ENCODE measurements at regions not wholly inside any gene's neighbourhood (a gene's known extent, or its start where the extent isn't known, plus 50 kb on each side); places are given as distances from the start of the nearest gene placed in this dataset.
"Not testable (repeated sequence)": the region's sequence is repeated elsewhere in the genome, so short reads cannot be mapped to it uniquely, and the experiment has no call there.

GRCh38 chr7:69311489-69311888 is 286.8 kb upstream of the AUTS2 start:
- Histone ChIP-seq H3K4me2 (ENCODE audit: insufficient read depth, low read length) (no peak overlapping the region), H3K4me1 (ENCODE audit: insufficient read depth, low read length) (no peaks in the 10 kb centered on the region), H3K9me3 (ENCODE audit: insufficient read depth, low read length, severe bottlenecking) (no peaks in the 10 kb centered on the region), H3K27ac (ENCODE audit: low read length) (no peak overlapping the region), H3K27me3 (ENCODE audit: insufficient read depth, low read length, poor library complexity) (no peaks in the 10 kb centered on the region), H3K79me2 (ENCODE audit: insufficient read depth, low read length) (no peaks in the 10 kb centered on the region), H4K20me1 (ENCODE audit: insufficient read depth, low read length) (no peaks in the 10 kb centered on the region), H3K36me3 (ENCODE audit: insufficient read depth, low read length) (no peaks in the 10 kb centered on the region), H3K4me3 (ENCODE audit: low read depth in 1 of 2, low read length in 2 of 2) (no peak overlapping the region), H3K9ac (ENCODE audit: low read depth, low read length) (no peak overlapping the region), H2AFZ (ENCODE audit: low read depth, low read length) (no peak overlapping the region)
- ATAC-seq (ENCODE audit: insufficient read depth, low read depth): no peak
- TF ChIP-seq CTCF (IDR thresholded peaks at IDR 0.05; ENCODE audit: borderline replicate concordance, extremely low read depth, low read length, poor library complexity, severe bottlenecking) (no peak), EZH2 (IDR thresholded peaks at IDR 0.05; ENCODE audit: borderline replicate concordance, low read depth, low read length, severe bottlenecking) (no peak)
- no peak for DNase-seq

- H3K4me1 ChIP-seq (ENCODE audit: insufficient read depth, low read length); DNase-seq; H3K9ac ChIP-seq (ENCODE audit: low read depth, low read length); H3K27ac ChIP-seq (ENCODE audit: low read length); ATAC-seq (ENCODE audit: insufficient read depth, low read depth); H3K4me3 ChIP-seq (ENCODE audit: low read depth in 1 of 2, low read length in 2 of 2); H3K79me2 ChIP-seq (ENCODE audit: insufficient read depth, low read length); H3K9me3 ChIP-seq (ENCODE audit: insufficient read depth, low read length, severe bottlenecking); H4K20me1 ChIP-seq (ENCODE audit: insufficient read depth, low read length); H3K27me3 ChIP-seq (ENCODE audit: insufficient read depth, low read length, poor library complexity); H3K36me3 ChIP-seq (ENCODE audit: insufficient read depth, low read length); H3K4me2 ChIP-seq (ENCODE audit: insufficient read depth, low read length); H2AFZ ChIP-seq (ENCODE audit: low read depth, low read length): not testable (repeated sequence)
Measured at GRCh38 chr7:69313852-69314251, 284.4 kb upstream of the AUTS2 start.

GRCh38 chr7:69318794-69319193 is 279.5 kb upstream of the AUTS2 start:
- Histone ChIP-seq H3K9me3 (ENCODE audit: insufficient read depth, low read length, severe bottlenecking) (no peaks in the 10 kb centered on the region), H3K36me3 (ENCODE audit: insufficient read depth, low read length) (no peaks in the 10 kb centered on the region), H3K4me1 (ENCODE audit: insufficient read depth, low read length) (no peaks in the 10 kb centered on the region), H2AFZ (ENCODE audit: low read depth, low read length) (no peak overlapping the region), H3K27ac (ENCODE audit: low read length) (no peak overlapping the region), H3K79me2 (ENCODE audit: insufficient read depth, low read length) (no peaks in the 10 kb centered on the region), H3K27me3 (ENCODE audit: insufficient read depth, low read length, poor library complexity) (no peaks in the 10 kb centered on the region), H3K9ac (ENCODE audit: low read depth, low read length) (no peak overlapping the region), H3K4me2 (ENCODE audit: insufficient read depth, low read length) (no peak overlapping the region), H3K4me3 (ENCODE audit: low read depth in 1 of 2, low read length in 2 of 2) (no peak overlapping the region), H4K20me1 (ENCODE audit: insufficient read depth, low read length) (no peaks in the 10 kb centered on the region)
- TF ChIP-seq CTCF (IDR thresholded peaks at IDR 0.05; ENCODE audit: borderline replicate concordance, extremely low read depth, low read length, poor library complexity, severe bottlenecking): no peak
- no peak for TF ChIP-seq EZH2 (IDR thresholded peaks at IDR 0.05; ENCODE audit: borderline replicate concordance, low read depth, low read length, severe bottlenecking)
- ATAC-seq (ENCODE audit: insufficient read depth, low read depth) (no peak), DNase-seq (no peak)

- Histone ChIP-seq H3K27ac (ENCODE audit: low read length) (no peak overlapping the region), H3K4me3 (ENCODE audit: low read depth in 1 of 2, low read length in 2 of 2) (no peak overlapping the region), H3K9me3 (ENCODE audit: insufficient read depth, low read length, severe bottlenecking) (no peaks in the 10 kb centered on the region), H3K79me2 (ENCODE audit: insufficient read depth, low read length) (no peaks in the 10 kb centered on the region), H3K4me2 (ENCODE audit: insufficient read depth, low read length) (no peak overlapping the region), H3K36me3 (ENCODE audit: insufficient read depth, low read length) (no peaks in the 10 kb centered on the region), H3K4me1 (ENCODE audit: insufficient read depth, low read length) (no peaks in the 10 kb centered on the region), H3K9ac (ENCODE audit: low read depth, low read length) (no peak overlapping the region), H4K20me1 (ENCODE audit: insufficient read depth, low read length) (no peaks in the 10 kb centered on the region), H2AFZ (ENCODE audit: low read depth, low read length) (no peak overlapping the region), H3K27me3 (ENCODE audit: insufficient read depth, low read length, poor library complexity) (no peaks in the 10 kb centered on the region)
- no peak for TF ChIP-seq CTCF (IDR thresholded peaks at IDR 0.05; ENCODE audit: borderline replicate concordance, extremely low read depth, low read length, poor library complexity, severe bottlenecking)
- TF ChIP-seq EZH2 (IDR thresholded peaks at IDR 0.05; ENCODE audit: borderline replicate concordance, low read depth, low read length, severe bottlenecking): no peak
- DNase-seq: no peak
- no peak for ATAC-seq (ENCODE audit: insufficient read depth, low read depth)
Measured at GRCh38 chr7:69328516-69328915, 269.8 kb upstream of the AUTS2 start.

Data from DND-41 (cell line).